MM.1S (cell line): ENCODE measurements at regions not wholly inside any gene's neighbourhood (a gene's known extent, or its start where the extent isn't known, plus 50 kb on each side); places are given as distances from the start of the nearest gene placed in this dataset.

Experiments used
- DNase-seq: peaks from one replicate; pipeline ENCODE4 v3.0.0-alpha.2; 2015
- H2AFZ ChIP-seq: fragments of 300-600 bp; sonication (generic); 2 replicates; pipeline ENCODE4 v1.6.0; 2016; ENCODE audit warnings: antibody characterized with exemption, low read length
- H3F3A ChIP-seq: fragments of 300-600 bp; sonication (generic); 2 replicates; pipeline ENCODE4 v1.6.1; 2016; ENCODE audit warnings: mild to moderate bottlenecking, antibody characterized with exemption, low read length, moderate library complexity, mixed read lengths; ENCODE audit not compliant: insufficient read depth
- H3K27ac ChIP-seq: fragments of 300-600 bp; sonication (generic); 2 replicates; pipeline ENCODE4 v1.5.1; 2016; ENCODE audit warnings: mild to moderate bottlenecking, low read length
- H3K27me3 ChIP-seq: fragments of 300-600 bp; sonication (generic); replicated peaks from 2 replicates; pipeline ENCODE4 v1.6.0; 2016; ENCODE audit warnings: low read length; ENCODE audit not compliant: insufficient read depth
- H3K36me3 ChIP-seq: fragments of 300-600 bp; sonication (generic); replicated peaks from 2 replicates; pipeline ENCODE4 v1.6.1; 2016; ENCODE audit warnings: mild to moderate bottlenecking, low read length, mixed read lengths; ENCODE audit not compliant: insufficient read depth
- H3K4me1 ChIP-seq: fragments of 300-600 bp; sonication (generic); 2 replicates; pipeline ENCODE4 v1.6.1; 2016; ENCODE audit warnings: low read length, mixed read lengths
- H3K4me2 ChIP-seq: fragments of 300-600 bp; sonication (generic); 2 replicates; pipeline ENCODE4 v1.6.0; 2016; ENCODE audit warnings: low read depth, low read length
- H3K4me3 ChIP-seq: fragments of 300-600 bp; sonication (generic); 2 replicates; pipeline ENCODE4 v1.5.1; 2016; ENCODE audit warnings: low read length, mixed read lengths
- H3K79me2 ChIP-seq: fragments of 300-600 bp; sonication (generic); 2 replicates; pipeline ENCODE4 v1.6.1; 2016; ENCODE audit warnings: mixed run types, low read length, mixed read lengths
- H3K9ac ChIP-seq: fragments of 300-600 bp; sonication (generic); 2 replicates; pipeline ENCODE4 v1.6.1; 2016; ENCODE audit warnings: low read length, mixed read lengths
- H3K9me2 ChIP-seq: fragments of 300-600 bp; sonication (generic); replicated peaks from 2 replicates; pipeline ENCODE4 v1.6.1; 2016; ENCODE audit warnings: mild to moderate bottlenecking, low read length, mixed read lengths; ENCODE audit not compliant: insufficient read depth
- H3K9me3 ChIP-seq: fragments of 300-600 bp; sonication (generic); replicated peaks from 2 replicates; pipeline ENCODE4 v1.6.1; 2016; ENCODE audit warnings: mild to moderate bottlenecking, low read length, mixed read lengths; ENCODE audit not compliant: insufficient read depth
- H4K20me1 ChIP-seq: fragments of 300-600 bp; sonication (generic); 2 replicates; pipeline ENCODE4 v1.6.1; 2016; ENCODE audit warnings: mild to moderate bottlenecking, low read length, moderate library complexity, mixed read lengths; ENCODE audit not compliant: insufficient read depth
- CTCF ChIP-seq: fragments of 300-600 bp; sonication (generic); IDR thresholded peaks from 2 replicates; pipeline ENCODE4 v1.5.1; 2016; ENCODE audit warnings: antibody characterized with exemption, low read length, mixed read lengths
- EZH2 ChIP-seq: fragments of 300-600 bp; sonication (generic); optimal IDR thresholded peaks from 2 replicates; pipeline ENCODE3; 2017; ENCODE audit warnings: low read depth, mild to moderate bottlenecking, antibody characterized with exemption, low read length, mixed read lengths
- EZH2phosphoT487 ChIP-seq: fragments of 300-600 bp; sonication (generic); IDR thresholded peaks from 2 replicates; pipeline ENCODE4 v1.6.1; 2018; ENCODE audit warnings: antibody characterized with exemption, low read length

- TF ChIP-seq EZH2, result no peak
- no peaks in the 10 kb centered on the region for H3K9me3 ChIP-seq
- no peaks in the 10 kb centered on the region for H3K27me3 ChIP-seq
- no peak for DNase-seq
- H3K4me1 ChIP-seq, result no peaks in the 10 kb centered on the region
- H2AFZ ChIP-seq, result no peak overlapping the region
- no peaks in the 10 kb centered on the region for H3K36me3 ChIP-seq
- H3K79me2 ChIP-seq, result no peaks in the 10 kb centered on the region
- no peaks in the 10 kb centered on the region for H3K9me2 ChIP-seq
- no peaks in the 10 kb centered on the region for H4K20me1 ChIP-seq
- no peak overlapping the region for H3K4me2 ChIP-seq
- no peak overlapping the region for H3K27ac ChIP-seq
- H3K9ac ChIP-seq, result no peak overlapping the region
- H3F3A ChIP-seq, result no peaks in the 10 kb centered on the region
- no peak overlapping the region for H3K4me3 ChIP-seq
Measured at GRCh38 chr2:155872396-155872795, 460.1 kb downstream of the NR4A2 start.

GRCh38 chr2:155871940-155872339 is 460.6 kb downstream of the NR4A2 start:
- Histone ChIP-seq H3K4me3 (no peak overlapping the region), H3K9ac (no peak overlapping the region), H3K79me2 (no peaks in the 10 kb centered on the region), H3K9me2 (no peaks in the 10 kb centered on the region), H3K4me2 (no peak overlapping the region), H3F3A (no peaks in the 10 kb centered on the region), H3K36me3 (no peaks in the 10 kb centered on the region), H3K27ac (no peak overlapping the region), H2AFZ (no peak overlapping the region), H3K9me3 (no peaks in the 10 kb centered on the region), H4K20me1 (no peaks in the 10 kb centered on the region), H3K4me1 (no peaks in the 10 kb centered on the region), H3K27me3 (no peaks in the 10 kb centered on the region)
- DNase-seq, result no peak
- TF ChIP-seq CTCF (no peak), EZH2 (no peak)

GRCh38 chr2:155867564-155867963 is 465.0 kb downstream of the NR4A2 start:
- Histone ChIP-seq H3K79me2 (no peaks in the 10 kb centered on the region), H4K20me1 (no peaks in the 10 kb centered on the region), H3K4me3 (no peak overlapping the region), H3K9ac (no peak overlapping the region), H3K9me2 (no peaks in the 10 kb centered on the region), H3K27me3 (no peaks in the 10 kb centered on the region), H3K4me1 (no peaks in the 10 kb centered on the region), H3K4me2 (no peak overlapping the region), H3K36me3 (no peaks in the 10 kb centered on the region), H3K9me3 (no peaks in the 10 kb centered on the region), H2AFZ (no peak overlapping the region), H3F3A (no peaks in the 10 kb centered on the region), H3K27ac (no peak overlapping the region)
- no peak for TF ChIP-seq EZH2
- no peak for DNase-seq

- no peaks in the 10 kb centered on the region for H3K9me2 ChIP-seq
- H2AFZ ChIP-seq, result no peak overlapping the region
- H3K79me2 ChIP-seq, result no peaks in the 10 kb centered on the region
- no peaks in the 10 kb centered on the region for H3K4me1 ChIP-seq
- no peak overlapping the region for H3K27ac ChIP-seq
- no peak for TF ChIP-seq EZH2
- no peak for TF ChIP-seq EZH2phosphoT487
- no peak for TF ChIP-seq CTCF
- no peaks in the 10 kb centered on the region for H4K20me1 ChIP-seq
- H3K9ac ChIP-seq, result no peak overlapping the region
- no peak for DNase-seq
- H3K9me3 ChIP-seq, result no peaks in the 10 kb centered on the region
- H3K4me3 ChIP-seq, result no peak overlapping the region
- H3K36me3 ChIP-seq, result no peaks in the 10 kb centered on the region
- H3F3A ChIP-seq, result no peaks in the 10 kb centered on the region
- H3K27me3 ChIP-seq, result no peaks in the 10 kb centered on the region
- no peak overlapping the region for H3K4me2 ChIP-seq
Measured at GRCh38 chr2:155866477-155866876, 466.0 kb downstream of the NR4A2 start.
